DOHH2 (cell line): ENCODE measurements at regions not wholly inside any gene's neighbourhood (a gene's known extent, or its start where the extent isn't known, plus 50 kb on each side); places are given as distances from the start of the nearest gene placed in this dataset.

Experiments
- H3F3A ChIP-seq: fragments of 200-600 bp; sonication (generic), shearing (Covaris generic); 2 replicates; pipeline ENCODE4 v1.6.0; 2016; ENCODE audit warnings: antibody characterized with exemption, mild to moderate bottlenecking; ENCODE audit not compliant: control insufficient read depth, insufficient read depth
- H3K27ac ChIP-seq: fragments of 200-600 bp; sonication (generic); 2 replicates; pipeline ENCODE4 v1.5.1; 2014; ENCODE audit warnings: low read depth, mild to moderate bottlenecking, low read length, moderate library complexity
- H3K27me3 ChIP-seq: fragments of 200-600 bp; sonication (generic); 2 replicates; pipeline ENCODE4 v1.6.1; 2014; ENCODE audit warnings: mild to moderate bottlenecking, low read length, mixed read lengths; ENCODE audit not compliant: control insufficient read depth
- H3K36me3 ChIP-seq: fragments of 200-600 bp; sonication (generic); 2 replicates; pipeline ENCODE4 v1.6.1; 2014; ENCODE audit warnings: mild to moderate bottlenecking, low read length, moderate library complexity, mixed read lengths; ENCODE audit not compliant: control insufficient read depth
- H3K4me1 ChIP-seq: fragments of 200-600 bp; sonication (generic); 2 replicates; pipeline ENCODE4 v1.6.1; 2014; ENCODE audit warnings: mild to moderate bottlenecking, low read length, mixed read lengths; ENCODE audit not compliant: control insufficient read depth
- H3K4me2 ChIP-seq: fragments of 200-600 bp; sonication (generic); 2 replicates; pipeline ENCODE4 v1.6.0; 2014; ENCODE audit warnings: mild to moderate bottlenecking, low read length, moderate library complexity
- H3K4me3 ChIP-seq: fragments of 200-600 bp; sonication (generic); 2 replicates; pipeline ENCODE4 v1.5.1; 2014; ENCODE audit warnings: mild to moderate bottlenecking, low read length, mixed read lengths
- H3K79me2 ChIP-seq: fragments of 200-600 bp; sonication (generic); 2 replicates; pipeline ENCODE4 v1.6.1; 2014; ENCODE audit warnings: mild to moderate bottlenecking, low read length, mixed read lengths; ENCODE audit not compliant: control insufficient read depth
- H3K9me2 ChIP-seq: fragments of 200-600 bp; sonication (generic); replicated peaks from 2 replicates; pipeline ENCODE4 v1.6.1; 2014; ENCODE audit warnings: mild to moderate bottlenecking, low read length, mixed read lengths; ENCODE audit not compliant: control insufficient read depth
- H3K9me3 ChIP-seq: fragments of 200-600 bp; sonication (generic); 2 replicates; pipeline ENCODE4 v1.6.1; 2014; ENCODE audit warnings: antibody characterized with exemption, low read length, mixed read lengths; ENCODE audit not compliant: control insufficient read depth, insufficient read depth
- H4K20me1 ChIP-seq: fragments of 200-600 bp; sonication (generic); 2 replicates; pipeline ENCODE4 v1.6.0; 2014; ENCODE audit warnings: low read depth, mild to moderate bottlenecking, antibody characterized with exemption, low read length, moderate library complexity; ENCODE audit not compliant: control insufficient read depth, insufficient read depth
- EZH2phosphoT487 ChIP-seq: fragments of 200-600 bp; sonication (generic); IDR thresholded peaks from 2 replicates; pipeline ENCODE4 v1.6.1; 2017; ENCODE audit warnings: borderline replicate concordance, mild to moderate bottlenecking, antibody characterized with exemption, low read length, moderate library complexity, mixed read lengths
- TF ChIP-seq, protein P1 (sequence below): fragments of 200-600 bp; sonication (generic); IDR thresholded peaks from one replicate; pipeline ENCODE4 v1.5.1; 2014; ENCODE audit warnings: antibody characterized with exemption, mild to moderate bottlenecking, low read depth, low read length; ENCODE audit not compliant: poor library complexity, severe bottlenecking

DNA sequence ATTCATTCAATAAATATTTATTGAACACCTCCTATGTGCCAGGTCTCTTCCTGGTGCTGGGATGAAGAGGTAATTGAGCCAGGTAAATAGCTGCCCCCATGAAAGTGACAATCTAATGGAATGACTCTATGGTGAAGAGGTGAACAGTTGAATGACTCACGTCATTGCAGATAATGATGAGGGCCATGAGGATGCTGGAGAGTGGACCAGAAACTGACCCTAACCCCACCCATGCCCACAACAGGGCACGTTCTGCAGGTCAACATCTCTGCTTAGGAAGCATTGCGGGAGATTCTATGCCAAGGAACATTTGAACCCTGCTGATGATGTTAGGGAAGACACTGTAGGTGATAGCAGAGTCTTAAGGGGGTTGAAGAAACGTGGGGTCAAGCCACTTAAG is 788.9 kb upstream of the TBX3 start:
- H3K36me3 ChIP-seq = no peaks in the 10 kb centered on the region
- H3K27me3 ChIP-seq = no peaks in the 10 kb centered on the region
- no peaks in the 10 kb centered on the region for H4K20me1 ChIP-seq
- no peaks in the 10 kb centered on the region; the same call in 1 of the 2 replicates for H3K9me2 ChIP-seq
- H3K9me3 ChIP-seq = no peaks in the 10 kb centered on the region
- H3K27ac ChIP-seq = no peak overlapping the region
- no peak overlapping the region for H3K4me3 ChIP-seq
- no peaks in the 10 kb centered on the region for H3K79me2 ChIP-seq
- no peaks in the 10 kb centered on the region for H3K4me1 ChIP-seq
- no peaks in the 10 kb centered on the region for H3F3A ChIP-seq
- H3K4me2 ChIP-seq = no peak overlapping the region
- no peak for TF ChIP-seq EZH2phosphoT487
- TF ChIP-seq, protein P1, sequence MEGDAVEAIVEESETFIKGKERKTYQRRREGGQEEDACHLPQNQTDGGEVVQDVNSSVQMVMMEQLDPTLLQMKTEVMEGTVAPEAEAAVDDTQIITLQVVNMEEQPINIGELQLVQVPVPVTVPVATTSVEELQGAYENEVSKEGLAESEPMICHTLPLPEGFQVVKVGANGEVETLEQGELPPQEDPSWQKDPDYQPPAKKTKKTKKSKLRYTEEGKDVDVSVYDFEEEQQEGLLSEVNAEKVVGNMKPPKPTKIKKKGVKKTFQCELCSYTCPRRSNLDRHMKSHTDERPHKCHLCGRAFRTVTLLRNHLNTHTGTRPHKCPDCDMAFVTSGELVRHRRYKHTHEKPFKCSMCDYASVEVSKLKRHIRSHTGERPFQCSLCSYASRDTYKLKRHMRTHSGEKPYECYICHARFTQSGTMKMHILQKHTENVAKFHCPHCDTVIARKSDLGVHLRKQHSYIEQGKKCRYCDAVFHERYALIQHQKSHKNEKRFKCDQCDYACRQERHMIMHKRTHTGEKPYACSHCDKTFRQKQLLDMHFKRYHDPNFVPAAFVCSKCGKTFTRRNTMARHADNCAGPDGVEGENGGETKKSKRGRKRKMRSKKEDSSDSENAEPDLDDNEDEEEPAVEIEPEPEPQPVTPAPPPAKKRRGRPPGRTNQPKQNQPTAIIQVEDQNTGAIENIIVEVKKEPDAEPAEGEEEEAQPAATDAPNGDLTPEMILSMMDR = no peak

DNA sequence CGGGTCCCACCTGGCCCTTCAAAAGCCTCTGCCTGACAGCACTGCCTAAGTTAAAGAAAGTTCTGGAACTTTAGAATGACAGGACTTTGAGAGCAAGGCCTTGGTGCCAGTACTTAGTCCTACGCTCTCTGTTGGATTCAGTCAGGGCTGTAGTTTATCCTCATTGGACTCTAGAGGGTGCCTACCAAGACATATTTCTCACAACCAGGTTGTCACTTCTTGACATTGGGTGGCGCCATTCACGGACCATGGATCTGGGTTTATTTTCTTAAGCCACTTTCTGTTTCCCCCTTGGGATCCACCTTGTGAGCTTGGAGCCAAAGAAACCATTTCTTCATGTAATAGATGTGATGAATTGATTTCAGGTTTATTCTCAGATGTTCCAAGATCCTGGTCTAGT is 787.0 kb upstream of the TBX3 start:
- H3K4me3 ChIP-seq = no peak overlapping the region
- no peaks in the 10 kb centered on the region; the same call in 1 of the 2 replicates for H3K9me2 ChIP-seq
- no peaks in the 10 kb centered on the region for H3K4me1 ChIP-seq
- no peaks in the 10 kb centered on the region for H3K9me3 ChIP-seq
- H3K36me3 ChIP-seq = no peaks in the 10 kb centered on the region
- H3K79me2 ChIP-seq = no peaks in the 10 kb centered on the region
- TF ChIP-seq EZH2phosphoT487 = no peak
- TF ChIP-seq, protein P1 = no peak
- no peaks in the 10 kb centered on the region for H3K27me3 ChIP-seq
- H3K4me2 ChIP-seq = no peak overlapping the region
- H4K20me1 ChIP-seq = no peaks in the 10 kb centered on the region
- no peak overlapping the region for H3K27ac ChIP-seq
- H3F3A ChIP-seq = no peaks in the 10 kb centered on the region

DNA sequence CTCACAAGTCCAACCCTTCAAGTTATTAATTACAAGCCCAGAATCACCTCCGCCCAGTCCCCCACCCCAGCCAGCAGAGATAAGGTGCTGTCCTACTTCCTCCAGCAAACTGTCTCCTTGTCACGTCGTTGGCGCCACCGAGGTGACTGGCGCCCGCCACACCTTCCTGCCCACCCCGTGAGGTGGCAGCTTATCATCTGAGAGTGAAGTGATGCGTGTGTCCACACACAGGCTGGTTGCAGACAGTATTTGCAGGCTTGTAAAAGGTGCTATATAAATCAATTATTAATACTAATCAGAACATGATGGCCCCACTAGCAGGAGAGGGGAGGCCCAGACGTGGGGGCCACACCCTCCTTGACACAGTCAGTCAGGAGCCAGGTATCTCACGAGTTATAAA is 786.6 kb upstream of the TBX3 start:
- Histone ChIP-seq H4K20me1 (no peaks in the 10 kb centered on the region), H3K27ac (no peak overlapping the region), H3F3A (no peaks in the 10 kb centered on the region), H3K9me3 (no peaks in the 10 kb centered on the region), H3K27me3 (no peaks in the 10 kb centered on the region), H3K4me3 (no peak overlapping the region), H3K4me1 (no peaks in the 10 kb centered on the region), H3K79me2 (no peaks in the 10 kb centered on the region), H3K9me2 (no peaks in the 10 kb centered on the region; the same call in 1 of the 2 replicates), H3K36me3 (no peaks in the 10 kb centered on the region), H3K4me2 (no peak overlapping the region)
- TF ChIP-seq EZH2phosphoT487 = no peak
- TF ChIP-seq, protein P1 = no peak
